ENCODE measurements at regions not wholly inside any gene's neighbourhood (a gene's known extent, or its start where the extent isn't known, plus 50 kb on each side); places are given as distances from the start of the nearest gene placed in this dataset.

- TF ChIP-seq CTCF (conservative IDR thresholded peaks at IDR 0.05) (no peak), EZH2 (IDR thresholded peaks at IDR 0.05; ENCODE audit: low read depth) (no peak)
- ChIA-PET POLR2A (ENCODE audit: unreplicated experiment) (no interaction called here), CTCF (interaction anchor here (0.6 kb wide), 1 partner anchor 94 kb away, joined by 6 read pairs; no protein-coding TSS in a partner anchor)
- Histone ChIP-seq H3K4me1 (replicated peaks; ENCODE audit: insufficient read depth) (no peaks in the 10 kb centered on the region), H3K79me2 (ENCODE audit: low read depth) (no peaks in the 10 kb centered on the region), H4K20me1 (ENCODE audit: insufficient read depth) (no peaks in the 10 kb centered on the region), H3K4me2 (no peak overlapping the region), H3F3A (ENCODE audit: insufficient read depth, low read depth) (no peaks in the 10 kb centered on the region), H3K9me2 (ENCODE audit: insufficient read depth) (no peaks in the 10 kb centered on the region), H3K27me3 (ENCODE audit: insufficient read depth, low read depth) (no peaks in the 10 kb centered on the region), H3K36me3 (ENCODE audit: low read depth) (no peaks in the 10 kb centered on the region), H3K27ac (no peak overlapping the region), H2AFZ (no peak overlapping the region), H3K4me3 (no peak overlapping the region), H3K9me3 (ENCODE audit: insufficient read depth, low read depth) (no peaks in the 10 kb centered on the region)
- no TSS peak for BruUV-seq (replicated peaks)
- intact Hi-C loops (cut with micrococcal nuclease; ENCODE audit: unreplicated experiment): no loop called here
- no peak for DNase-seq
These were observed 241.8 kb downstream of the PTH2R start for GRCh38 chr2:208648368-208648767.

DNA sequence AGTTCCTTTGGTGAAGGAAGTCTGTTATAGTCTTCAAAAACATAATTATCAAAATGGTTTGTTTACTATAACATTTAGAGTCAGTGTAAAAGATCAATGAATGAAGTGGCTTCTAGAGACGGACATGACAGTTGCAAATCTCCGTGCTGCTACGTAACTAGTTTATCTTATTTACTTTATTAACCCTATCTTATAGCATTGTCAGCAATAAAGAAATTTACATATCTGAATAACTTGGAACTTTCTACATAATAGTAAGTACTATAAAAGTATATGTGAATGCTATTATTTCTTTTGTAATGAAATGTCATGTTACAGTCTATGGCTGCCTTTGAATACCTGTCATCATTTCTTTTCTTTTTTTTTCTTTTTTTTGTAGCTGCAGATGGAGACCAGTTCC, 246.8 kb downstream of the PTH2R start:
- CTCF ChIA-PET: no interaction called here
- BruUV-seq (replicated peaks): no TSS peak

GRCh38 chr2:208654056-208654455, 247.5 kb downstream of the PTH2R start:
- H3K9me3 ChIP-seq (ENCODE audit: insufficient read depth, low read depth): no peaks in the 10 kb centered on the region
- H3K36me3 ChIP-seq (ENCODE audit: low read depth): no peaks in the 10 kb centered on the region
- no TSS peak for BruUV-seq (replicated peaks)
- no peak overlapping the region for H3K4me3 ChIP-seq
- no peak for DNase-seq
- TF ChIP-seq CTCF (conservative IDR thresholded peaks at IDR 0.05) (no peak), EZH2 (IDR thresholded peaks at IDR 0.05; ENCODE audit: low read depth) (no peak)
- ChIA-PET POLR2A (ENCODE audit: unreplicated experiment) (no interaction called here), CTCF (no interaction called here)
- intact Hi-C loops (cut with micrococcal nuclease; ENCODE audit: unreplicated experiment): no loop called here
- H3K4me2 ChIP-seq: no peak overlapping the region
- H3F3A ChIP-seq (ENCODE audit: insufficient read depth, low read depth): no peaks in the 10 kb centered on the region
- no peaks in the 10 kb centered on the region for H3K79me2 ChIP-seq (ENCODE audit: low read depth)
- no peak overlapping the region for H3K27ac ChIP-seq
- H2AFZ ChIP-seq: no peak overlapping the region
- H4K20me1 ChIP-seq (ENCODE audit: insufficient read depth): no peaks in the 10 kb centered on the region
- H3K27me3 ChIP-seq (ENCODE audit: insufficient read depth, low read depth): no peaks in the 10 kb centered on the region
- no peaks in the 10 kb centered on the region; the same call in 1 of the 2 replicates for H3K9me2 ChIP-seq (ENCODE audit: insufficient read depth)
- H3K4me1 ChIP-seq (replicated peaks; ENCODE audit: insufficient read depth): no peaks in the 10 kb centered on the region

More for the DNA sequence above, 246.8 kb downstream of the PTH2R start:
- Histone ChIP-seq H2AFZ (no peak overlapping the region), H3K4me1 (replicated peaks; ENCODE audit: insufficient read depth) (no peaks in the 10 kb centered on the region), H3F3A (ENCODE audit: insufficient read depth, low read depth) (no peaks in the 10 kb centered on the region), H3K36me3 (ENCODE audit: low read depth) (no peaks in the 10 kb centered on the region), H3K27ac (no peak overlapping the region), H3K27me3 (ENCODE audit: insufficient read depth, low read depth) (no peaks in the 10 kb centered on the region), H3K4me2 (no peak overlapping the region), H4K20me1 (ENCODE audit: insufficient read depth) (no peaks in the 10 kb centered on the region), H3K79me2 (ENCODE audit: low read depth) (no peaks in the 10 kb centered on the region), H3K9me3 (ENCODE audit: insufficient read depth, low read depth) (no peaks in the 10 kb centered on the region), H3K9me2 (ENCODE audit: insufficient read depth) (no peaks in the 10 kb centered on the region; the same call in 1 of the 2 replicates), H3K4me3 (no peak overlapping the region)
- no peak for DNase-seq
- intact Hi-C loops (cut with micrococcal nuclease; ENCODE audit: unreplicated experiment): no loop called here
- TF ChIP-seq EZH2 (IDR thresholded peaks at IDR 0.05; ENCODE audit: low read depth) (no peak), CTCF (conservative IDR thresholded peaks at IDR 0.05) (no peak)
- POLR2A ChIA-PET (ENCODE audit: unreplicated experiment): no interaction called here
